ENCODE measurements at regions not wholly inside any gene's neighbourhood (a gene's known extent, or its start where the extent isn't known, plus 50 kb on each side); places are given as distances from the start of the nearest gene placed in this dataset.

- intact Hi-C loops (cut with micrococcal nuclease): no loop called here
- POLR2A ChIA-PET (ENCODE audit: unreplicated experiment): no interaction called here
- TF ChIP-seq, protein P1, sequence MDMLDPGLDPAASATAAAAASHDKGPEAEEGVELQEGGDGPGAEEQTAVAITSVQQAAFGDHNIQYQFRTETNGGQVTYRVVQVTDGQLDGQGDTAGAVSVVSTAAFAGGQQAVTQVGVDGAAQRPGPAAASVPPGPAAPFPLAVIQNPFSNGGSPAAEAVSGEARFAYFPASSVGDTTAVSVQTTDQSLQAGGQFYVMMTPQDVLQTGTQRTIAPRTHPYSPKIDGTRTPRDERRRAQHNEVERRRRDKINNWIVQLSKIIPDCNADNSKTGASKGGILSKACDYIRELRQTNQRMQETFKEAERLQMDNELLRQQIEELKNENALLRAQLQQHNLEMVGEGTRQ (IDR thresholded peaks at IDR 0.05; ENCODE audit: low read depth, low read length): no peak
- TF ChIP-seq MAFK (IDR thresholded peaks at IDR 0.05; ENCODE audit: low read depth, low read length) (no peak), FOS (IDR thresholded peaks at IDR 0.05; ENCODE audit: low read depth, low read length) (no peak), ELK1 (IDR thresholded peaks at IDR 0.05; ENCODE audit: borderline replicate concordance, low read depth, low read length) (no peak), SMC3 (IDR thresholded peaks at IDR 0.05; ENCODE audit: low read depth, low read length) (no peak), CHD1 (IDR thresholded peaks at IDR 0.05; ENCODE audit: low read depth, low read length) (no peak), NFE2L2 (IDR thresholded peaks at IDR 0.05; ENCODE audit: low read depth, low read length) (no peak), MXI1 (IDR thresholded peaks at IDR 0.05; ENCODE audit: borderline replicate concordance, low read depth, low read length) (no peak), RCOR1 (IDR thresholded peaks at IDR 0.05; ENCODE audit: insufficient replicate concordance, low read length) (no peak), BHLHE40 (IDR thresholded peaks at IDR 0.05; ENCODE audit: low read depth, low read length) (no peak), CEBPB (IDR thresholded peaks at IDR 0.05; ENCODE audit: low read depth, low read length) (no peak), POLR2A (IDR thresholded peaks at IDR 0.05; ENCODE audit: low read depth, low read length) (no peak), RFX5 (IDR thresholded peaks at IDR 0.05; ENCODE audit: low read depth, low read length) (no peak), CTCF (conservative IDR thresholded peaks at IDR 0.05; ENCODE audit: low read depth, low read length) (no peak)
These were observed 215.4 kb upstream of the PGRMC2 start for GRCh38 chr4:128502818-128503527.

More at GRCh38 chr4:128502818-128503527, 215.4 kb upstream of the PGRMC2 start:
- H4K91ac ChIP-seq (ENCODE audit: insufficient read depth, low read depth, low read length): no peak overlapping the region
- no peaks in the 10 kb centered on the region for H3K27me3 ChIP-seq (ENCODE audit: control insufficient read depth, insufficient read depth, low read length)
- H3K4me1 ChIP-seq (ENCODE audit: control insufficient read depth, insufficient read depth, low read length): no peaks in the 10 kb centered on the region
- H3K36me3 ChIP-seq (ENCODE audit: control insufficient read depth, insufficient read depth, low read length): no peaks in the 10 kb centered on the region
- no peak overlapping the region for H2BK120ac ChIP-seq (ENCODE audit: low read depth, low read length)
- BruUV-seq (replicated peaks): no TSS peak
- no peak overlapping the region for H3K23ac ChIP-seq (ENCODE audit: low read depth, low read length)
- H3K4me3 ChIP-seq (ENCODE audit: insufficient read depth, low read depth, low read length): no peak overlapping the region
- no peaks in the 10 kb centered on the region for H4K20me1 ChIP-seq (ENCODE audit: insufficient read depth, low read length)
- DNase-seq (no peak), ATAC-seq (ENCODE audit: low read depth) (no peak)
- no peak overlapping the region for H3K18ac ChIP-seq (ENCODE audit: low read depth, low read length)
- H2AK5ac ChIP-seq (ENCODE audit: low read depth, low read length): no peak overlapping the region
- no peak overlapping the region for H3K4me2 ChIP-seq (ENCODE audit: low read depth, low read length)
- no peak overlapping the region for H3K9ac ChIP-seq (ENCODE audit: low read depth, low read length)
- no peak overlapping the region for H4K5ac ChIP-seq (ENCODE audit: low read depth, low read length)
- WGBS, 2 experiments (ENCODE audit: extremely low coverage in 2 of 2, insufficient read length in 1 of 2): no CpG with 5 or more reads among the region's 1 CpG
- no peaks in the 10 kb centered on the region for H3K79me1 ChIP-seq (ENCODE audit: low read depth in 1 of 2, low read length in 2 of 2)
- H3K9me1 ChIP-seq (ENCODE audit: insufficient read depth, low read length): no peaks in the 10 kb centered on the region
- no peak overlapping the region for H3K4ac ChIP-seq (ENCODE audit: low read depth, low read length)
- no peak overlapping the region for H2BK20ac ChIP-seq (ENCODE audit: low read depth, low read length)
- in situ Hi-C loops (cut with MboI; ENCODE audit: low sequenced_read_pairs) (no loop called here), dilution Hi-C loops (cut with HindIII; ENCODE audit: low sequenced_read_pairs, unreplicated experiment) (no loop called here)
- H3K9me3 ChIP-seq (ENCODE audit: control insufficient read depth, insufficient read depth, low read length): peaks cover 12% of the 10 kb centered on the region; the same call in 1 of the 2 replicates
- H3K14ac ChIP-seq (replicated peaks; ENCODE audit: low read depth, low read length): no peak overlapping the region
- H2AK9ac ChIP-seq (replicated peaks; ENCODE audit: low read depth, low read length, poor library complexity): no peak overlapping the region
- H3K56ac ChIP-seq (ENCODE audit: extremely low read depth, insufficient read depth, low read length): no peak overlapping the region
- no peak overlapping the region for H2BK15ac ChIP-seq (ENCODE audit: low read depth, low read length)
- CTCF ChIA-PET: no interaction called here
- no peak overlapping the region for H2AFZ ChIP-seq (replicated peaks; ENCODE audit: low read length, poor library complexity)
- no peak overlapping the region for H3K27ac ChIP-seq (ENCODE audit: insufficient read depth, low read length)
- no peak overlapping the region for H2BK5ac ChIP-seq (ENCODE audit: low read depth, low read length, poor library complexity, severe bottlenecking)
- H4K8ac ChIP-seq (ENCODE audit: low read depth in 2 of 2, low read length in 2 of 2): no peak overlapping the region

Measured in IMR-90 (cell line).